Fibroblast of skin of back (primary cell): ENCODE measurements at regions not wholly inside any gene's neighbourhood (a gene's known extent, or its start where the extent isn't known, plus 50 kb on each side); places are given as distances from the start of the nearest gene placed in this dataset.
A peak's percentile ranks its signal among the peaks of the same experiment; 100 is the strongest.

Experiments used
- DNase-seq: peaks from one replicate; pipeline ENCODE4 v3.0.0-alpha.2; 2013

- no peak for DNase-seq
Measured at GRCh38 chr4:3831529-3832150, 65.5 kb downstream of the ADRA2C start.

- no peak for DNase-seq
Measured at GRCh38 chr4:3832536-3833220, 66.5 kb downstream of the ADRA2C start.

- no peak for DNase-seq
Measured at GRCh38 chr4:3833326-3833989, 67.3 kb downstream of the ADRA2C start.

GRCh38 chr4:3834186-3834662 lies 68.0 kb downstream of the ADRA2C start:
- no peak for DNase-seq

- DNase-seq, result no peak
Measured at GRCh38 chr4:3834663-3835521, 68.7 kb downstream of the ADRA2C start.

- DNase-seq, result no peak
Measured at GRCh38 chr4:3835527-3836405, 69.6 kb downstream of the ADRA2C start.

GRCh38 chr4:3836406-3836755 lies 70.2 kb downstream of the ADRA2C start:
- no peak for DNase-seq

- no peak for DNase-seq
Measured at GRCh38 chr4:3836756-3837601, 70.8 kb downstream of the ADRA2C start.

- no peak for DNase-seq
Measured at GRCh38 chr4:3838437-3839380, 72.5 kb downstream of the ADRA2C start.

- no peak for DNase-seq
Measured at GRCh38 chr4:3845094-3845743, 79.0 kb downstream of the ADRA2C start.

GRCh38 chr4:3845744-3846429 lies 79.7 kb downstream of the ADRA2C start:
- no peak for DNase-seq

- no peak for DNase-seq
Measured at GRCh38 chr4:3847211-3847940, 81.2 kb downstream of the ADRA2C start.

GRCh38 chr4:3848323-3848722 lies 82.1 kb downstream of the ADRA2C start:
- no peak for DNase-seq

- no peak for DNase-seq
Measured at GRCh38 chr4:3849140-3849539, 83.0 kb downstream of the ADRA2C start.

- DNase-seq, result no peak
Measured at GRCh38 chr4:3850128-3850527, 83.9 kb downstream of the ADRA2C start.

- DNase-seq, result peak; percentile 30
Measured at GRCh38 chr4:3851211-3851610, 85.0 kb downstream of the ADRA2C start.

GRCh38 chr4:3851881-3852280 lies 85.7 kb downstream of the ADRA2C start:
- DNase-seq, result no peak

GRCh38 chr4:3852309-3852708 lies 86.1 kb downstream of the ADRA2C start:
- DNase-seq, result no peak
